Liver (tissue), 8 donors: ENCODE measurements at regions not wholly inside any gene's neighbourhood (a gene's known extent, or its start where the extent isn't known, plus 50 kb on each side); places are given as distances from the start of the nearest gene placed in this dataset.

Experiments
- DNase-seq: peaks from one replicate; pipeline ENCODE4 v3.0.0-alpha.2; 2017; ENCODE audit warnings: low spot score
- H3K27ac ChIP-seq, 2 donors: one replicate each; pipeline ENCODE4 v1.7.0; 2013; ENCODE audit warnings: inconsistent platforms in 2 of 2, low read length in 2 of 2, control low read depth in 1 of 2, low read depth in 1 of 2, mild to moderate bottlenecking in 1 of 2
- H3K27me3 ChIP-seq, 4 donors: one replicate each; pipeline versions ENCODE4 v1.6.1 to v1.7.0; 2013; ENCODE audit warnings: low read length in 3 of 4, inconsistent platforms in 1 of 4, mild to moderate bottlenecking in 1 of 4, moderate library complexity in 1 of 4; ENCODE audit not compliant: control insufficient read depth in 4 of 4, insufficient read depth in 4 of 4
- H3K36me3 ChIP-seq, 4 donors: one replicate each; pipeline versions ENCODE4 v1.6.1 to v1.7.0; 2013; ENCODE audit warnings: low read length in 3 of 4, mild to moderate bottlenecking in 3 of 4, low read depth in 1 of 4, moderate library complexity in 1 of 4; ENCODE audit not compliant: control insufficient read depth in 4 of 4, insufficient read depth in 3 of 4
- H3K4me1 ChIP-seq, 4 donors: one replicate each; pipeline versions ENCODE4 v1.6.1 to v1.7.0; 2013; ENCODE audit warnings: low read length in 3 of 4, mild to moderate bottlenecking in 3 of 4, moderate library complexity in 1 of 4; ENCODE audit not compliant: control insufficient read depth in 4 of 4, insufficient read depth in 4 of 4
- H3K4me3 ChIP-seq, 3 donors: one replicate each; pipeline versions ENCODE4 v1.6.1 to v1.7.0; 2013; ENCODE audit warnings: low read length in 3 of 3, control low read depth in 1 of 3, low read depth in 1 of 3, mild to moderate bottlenecking in 1 of 3
- H3K9ac ChIP-seq, 2 donors: one replicate each; pipeline ENCODE4 v1.7.0; 2013; ENCODE audit warnings: low read length in 2 of 2, mild to moderate bottlenecking in 2 of 2, moderate library complexity in 2 of 2, control low read depth in 1 of 2, low read depth in 1 of 2
- H3K9me3 ChIP-seq, 4 donors: one replicate each; pipeline versions ENCODE4 v1.6.1 to v1.7.0; 2013; ENCODE audit warnings: low read length in 3 of 4; ENCODE audit not compliant: control insufficient read depth in 4 of 4
- ATF3 ChIP-seq: IDR thresholded peaks from 2 replicates; pipeline ENCODE4 v1.6.1; 2016; ENCODE audit warnings: antibody characterized with exemption
- CTCF ChIP-seq: fragments of 150-350 bp; IDR thresholded peaks from 2 replicates; pipeline ENCODE4 v1.5.1; 2017; ENCODE audit warnings: improper control_type of control experiment, low read depth, low read length; ENCODE audit not compliant: missing input control
- EGR1 ChIP-seq, 2 donors: IDR thresholded peaks; 2 replicates each; pipeline ENCODE4 v1.6.1; 2016 to 2018; ENCODE audit warnings: antibody characterized with exemption in 2 of 2, low read depth in 2 of 2
- FOXA2 ChIP-seq: IDR thresholded peaks from 2 replicates; pipeline ENCODE4 v1.6.1; 2016; ENCODE audit warnings: antibody characterized with exemption
- GABPA ChIP-seq, 2 donors: IDR thresholded peaks in 1 of 2; conservative IDR thresholded peaks in 1 of 2; 2 replicates each; pipeline ENCODE4 v1.6.1; 2016; ENCODE audit warnings: antibody characterized with exemption in 2 of 2, mild to moderate bottlenecking in 1 of 2, moderate library complexity in 1 of 2
- HNF4A ChIP-seq, 2 donors: conservative IDR thresholded peaks; 2 replicates each; pipeline ENCODE4 v1.6.1; 2016; ENCODE audit warnings: antibody characterized with exemption in 2 of 2, mild to moderate bottlenecking in 2 of 2
- HNF4G ChIP-seq: IDR thresholded peaks from 2 replicates; pipeline ENCODE4 v1.6.1; 2016; ENCODE audit warnings: antibody characterized with exemption
- JUND ChIP-seq, 2 donors: IDR thresholded peaks; 2 replicates each; pipeline ENCODE4 v1.6.1; 2016; ENCODE audit warnings: antibody characterized with exemption in 2 of 2
- MAX ChIP-seq: IDR thresholded peaks from 2 replicates; pipeline ENCODE4 v1.6.1; 2016; ENCODE audit warnings: antibody characterized with exemption
- NR2F2 ChIP-seq: IDR thresholded peaks from 2 replicates; pipeline ENCODE4 v1.6.1; 2016; ENCODE audit warnings: antibody characterized with exemption
- RAD21 ChIP-seq, 2 donors: IDR thresholded peaks; 2 replicates each; pipeline ENCODE4 v1.6.1; 2016; ENCODE audit warnings: antibody characterized with exemption in 2 of 2, mild to moderate bottlenecking in 2 of 2
- REST ChIP-seq: IDR thresholded peaks from 2 replicates; pipeline ENCODE4 v1.6.1; 2016; ENCODE audit warnings: antibody characterized with exemption, mild to moderate bottlenecking
- RXRA ChIP-seq, 2 donors: IDR thresholded peaks; 2 replicates each; pipeline ENCODE4 v1.6.1; 2017 to 2018; ENCODE audit warnings: antibody characterized with exemption in 2 of 2, mild to moderate bottlenecking in 1 of 2
- ZBTB33 ChIP-seq: IDR thresholded peaks from 2 replicates; pipeline ENCODE4 v1.6.1; 2016; ENCODE audit warnings: antibody characterized with exemption
- WGBS: extraction: QIAGEN DNeasy Blood & Tissue Kit; methylation state at CpG from one replicate; pipeline ENCODE4 v1.1.7; 2013; 5-methylcytosine and 5-hydroxymethylcytosine counted together
- donor health status: healthy.
- donor health status: healthy.
- donor health status: healthy.
- donor health status: healthy.
- donor health status: healthy.

- TF ChIP-seq GABPA (IDR thresholded peaks at IDR 0.05 in 1 of 2, conservative IDR thresholded peaks at IDR 0.05 in 1 of 2), result no peak
- TF ChIP-seq HNF4A (conservative IDR thresholded peaks at IDR 0.05), result no peak
- TF ChIP-seq ATF3, result no peak
- TF ChIP-seq JUND (IDR thresholded peaks at IDR 0.05), result no peak
- TF ChIP-seq RXRA (IDR thresholded peaks at IDR 0.05), result no peak
- TF ChIP-seq FOXA2, result no peak
- no peak for DNase-seq
- no peaks in the 10 kb centered on the region for H3K36me3 ChIP-seq
- H3K27me3 ChIP-seq, result no peaks in the 10 kb centered on the region
- H3K4me1 ChIP-seq, result no peaks in the 10 kb centered on the region
- no peak overlapping the region for H3K9ac ChIP-seq
- no peaks in the 10 kb centered on the region for H3K9me3 ChIP-seq
- 92% methylated on average over 3 of the region's 3 CpGs for WGBS
- no peak overlapping the region for H3K4me3 ChIP-seq
- H3K27ac ChIP-seq, result no peak overlapping the region
These were observed 52.1 kb upstream of the COPS8 start for GRCh38 chr2:237033536-237034060.

GRCh38 chr2:237035781-237036475, 49.8 kb upstream of the COPS8 start:
- 84% methylated on average over 10 of the region's 10 CpGs for WGBS
- Histone ChIP-seq H3K27ac (no peak overlapping the region), H3K36me3 (no peaks in the 10 kb centered on the region), H3K9me3 (no peaks in the 10 kb centered on the region), H3K27me3 (no peaks in the 10 kb centered on the region), H3K4me1 (no peaks in the 10 kb centered on the region), H3K4me3 (no peak overlapping the region), H3K9ac (no peak overlapping the region)
- DNase-seq, result no peak
- no peak for TF ChIP-seq HNF4G
- TF ChIP-seq ZBTB33, result no peak
- no peak for TF ChIP-seq REST
- TF ChIP-seq EGR1 (IDR thresholded peaks at IDR 0.05; ENCODE audit: low read depth in 2 of 2), result no peak
- TF ChIP-seq NR2F2, result no peak
- no peak for TF ChIP-seq FOXA2
- TF ChIP-seq RAD21 (IDR thresholded peaks at IDR 0.05), result no peak
- no peak for TF ChIP-seq MAX
- no peak for TF ChIP-seq HNF4A (conservative IDR thresholded peaks at IDR 0.05)
- no peak for TF ChIP-seq ATF3
- TF ChIP-seq RXRA (IDR thresholded peaks at IDR 0.05), result no peak
- TF ChIP-seq CTCF, result no peak
